GM20000 (cell line): ENCODE measurements at regions not wholly inside any gene's neighbourhood (a gene's known extent, or its start where the extent isn't known, plus 50 kb on each side); places are given as distances from the start of the nearest gene placed in this dataset.
A peak's percentile ranks its signal among the peaks of the same experiment; 100 is the strongest.

Source experiments
- DNase-seq: peaks from one replicate; pipeline ENCODE4 v3.0.0; 2012; ENCODE audit warnings: low spot score
- CTCF ChIP-seq: IDR thresholded peaks from 2 replicates; pipeline ENCODE4 v1.5.1; 2012; ENCODE audit warnings: mild to moderate bottlenecking, control low read depth; ENCODE audit errors: extremely low read depth, missing control alignments

- peak; percentile 50 for DNase-seq
- TF ChIP-seq CTCF, result peak; percentile 89
Observed at GRCh38 chr10:25875556-25876165, 58.4 kb upstream of the MYO3A start.

- no peak for TF ChIP-seq CTCF
- no peak for DNase-seq
Observed at GRCh38 chr10:25877296-25877695, 56.7 kb upstream of the MYO3A start.
